Transverse colon (tissue), 4 donors: ENCODE measurements at regions not wholly inside any gene's neighbourhood (a gene's known extent, or its start where the extent isn't known, plus 50 kb on each side); places are given as distances from the start of the nearest gene placed in this dataset.

Source experiments
- POLR2AphosphoS5 ChIP-seq, 3 donors: sonication (generic); formaldehyde crosslinking; IDR thresholded peaks; one replicate each; pipeline ENCODE4 v1.6.1; 2016; ENCODE audit warnings: antibody characterized with exemption in 3 of 3
- TF ChIP-seq, protein P1 (sequence below), 5 experiments: fragments of 200-600 bp in 3 of 5; fragments of 450-650 bp in 2 of 5; sonication (generic) in 3 of 5; IDR thresholded peaks; 1 replicate in 2 of 5; 2 replicates in 3 of 5; pipeline ENCODE4 v1.5.1; 2016 to 2017; ENCODE audit warnings: antibody characterized with exemption in 5 of 5, inconsistent platforms in 3 of 5, mild to moderate bottlenecking in 2 of 5, moderate library complexity in 1 of 5

DNA sequence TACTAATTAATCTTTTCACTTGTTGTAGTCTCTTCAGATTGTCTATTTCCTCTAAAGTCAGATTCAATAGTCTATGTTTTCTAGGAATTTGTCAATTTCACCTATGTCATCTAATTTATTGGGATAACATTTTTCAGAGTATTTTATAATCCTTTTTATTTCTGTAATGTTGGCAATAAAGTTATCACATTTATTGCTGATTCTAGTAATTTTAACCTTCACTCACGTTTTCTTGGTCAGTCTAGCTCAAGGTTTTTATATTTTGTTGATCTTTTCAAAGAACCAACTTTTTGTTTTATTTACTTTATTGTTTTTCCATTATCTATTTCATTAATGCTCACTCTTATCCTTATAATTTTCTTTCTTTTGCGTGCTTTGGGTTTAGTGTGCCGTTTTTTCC is 97.9 kb upstream of the GNG12 start:
- TF ChIP-seq, protein P1, sequence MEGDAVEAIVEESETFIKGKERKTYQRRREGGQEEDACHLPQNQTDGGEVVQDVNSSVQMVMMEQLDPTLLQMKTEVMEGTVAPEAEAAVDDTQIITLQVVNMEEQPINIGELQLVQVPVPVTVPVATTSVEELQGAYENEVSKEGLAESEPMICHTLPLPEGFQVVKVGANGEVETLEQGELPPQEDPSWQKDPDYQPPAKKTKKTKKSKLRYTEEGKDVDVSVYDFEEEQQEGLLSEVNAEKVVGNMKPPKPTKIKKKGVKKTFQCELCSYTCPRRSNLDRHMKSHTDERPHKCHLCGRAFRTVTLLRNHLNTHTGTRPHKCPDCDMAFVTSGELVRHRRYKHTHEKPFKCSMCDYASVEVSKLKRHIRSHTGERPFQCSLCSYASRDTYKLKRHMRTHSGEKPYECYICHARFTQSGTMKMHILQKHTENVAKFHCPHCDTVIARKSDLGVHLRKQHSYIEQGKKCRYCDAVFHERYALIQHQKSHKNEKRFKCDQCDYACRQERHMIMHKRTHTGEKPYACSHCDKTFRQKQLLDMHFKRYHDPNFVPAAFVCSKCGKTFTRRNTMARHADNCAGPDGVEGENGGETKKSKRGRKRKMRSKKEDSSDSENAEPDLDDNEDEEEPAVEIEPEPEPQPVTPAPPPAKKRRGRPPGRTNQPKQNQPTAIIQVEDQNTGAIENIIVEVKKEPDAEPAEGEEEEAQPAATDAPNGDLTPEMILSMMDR (IDR thresholded peaks at IDR 0.05): no peak
- TF ChIP-seq POLR2AphosphoS5 (IDR thresholded peaks at IDR 0.05): no peak
